Thoracic aorta (tissue), 2 donors: ENCODE measurements at regions not wholly inside any gene's neighbourhood (a gene's known extent, or its start where the extent isn't known, plus 50 kb on each side); places are given as distances from the start of the nearest gene placed in this dataset.

ENCODE experiments used
- ATAC-seq: fragments of 150-250 bp; one replicate; pipeline ENCODE4 v1.8.0; 2017; ENCODE audit warnings: low read depth; ENCODE audit not compliant: insufficient number of reproducible peaks, low FRiP score
- DNase-seq: peaks from one replicate; pipeline ENCODE4 v3.0.0-alpha.2; 2020; ENCODE audit warnings: low spot score
- H3K27ac ChIP-seq, 2 donors: fragments of 200-600 bp; sonication (generic); 1 replicate in 1 of 2; 2 replicates in 1 of 2; pipeline ENCODE4 v1.5.1; 2016; ENCODE audit warnings: mild to moderate bottlenecking in 2 of 2, moderate library complexity in 2 of 2
- H3K27me3 ChIP-seq: fragments of 200-600 bp; sonication (generic); replicated peaks from 2 replicates; pipeline ENCODE4 v1.6.0; 2016; ENCODE audit warnings: mild to moderate bottlenecking; ENCODE audit not compliant: insufficient read depth
- H3K36me3 ChIP-seq: fragments of 200-600 bp; sonication (generic); one replicate; pipeline ENCODE4 v1.5.1; 2016
- H3K4me1 ChIP-seq, 2 donors: fragments of 200-600 bp; sonication (generic); 1 replicate in 1 of 2; 2 replicates in 1 of 2; pipeline versions ENCODE4 v1.5.1 to v1.6.0; 2016; ENCODE audit warnings: low read depth in 2 of 2, mild to moderate bottlenecking in 1 of 2; ENCODE audit not compliant: control insufficient read depth in 1 of 2
- H3K4me3 ChIP-seq: fragments of 200-600 bp; sonication (generic); 2 replicates; pipeline ENCODE4 v1.5.1; 2016; ENCODE audit warnings: mild to moderate bottlenecking
- H3K9me3 ChIP-seq: fragments of 200-600 bp; sonication (generic); 2 replicates; pipeline ENCODE4 v1.5.1; 2016
- CTCF ChIP-seq: fragments of 200-600 bp; sonication (generic); IDR thresholded peaks from one replicate; pipeline ENCODE4 v1.5.1; 2019; ENCODE audit warnings: antibody characterized with exemption

- no peaks in the 10 kb centered on the region for H3K27me3 ChIP-seq
- DNase-seq (no peak), ATAC-seq (no peak)
- H3K4me1 ChIP-seq = no peaks in the 10 kb centered on the region
- TF ChIP-seq CTCF = no peak
- H3K27ac ChIP-seq = no peak overlapping the region
- H3K9me3 ChIP-seq = no peaks in the 10 kb centered on the region
- H3K4me3 ChIP-seq = no peak overlapping the region
- H3K36me3 ChIP-seq = no peaks in the 10 kb centered on the region
Observed at GRCh38 chr18:56373601-56374000, 264.8 kb downstream of the TXNL1 start.

GRCh38 chr18:56368066-56368465, 270.3 kb downstream of the TXNL1 start:
- H3K4me1 ChIP-seq = no peaks in the 10 kb centered on the region

GRCh38 chr18:56358608-56359280, 279.6 kb downstream of the TXNL1 start:
- no peaks in the 10 kb centered on the region for H3K4me1 ChIP-seq
- no peaks in the 10 kb centered on the region for H3K27me3 ChIP-seq
- ATAC-seq (no peak), DNase-seq (no peak)
- no peaks in the 10 kb centered on the region for H3K36me3 ChIP-seq
- H3K4me3 ChIP-seq = no peak overlapping the region
- no peak overlapping the region for H3K27ac ChIP-seq
- TF ChIP-seq CTCF = no peak
- peaks cover 12% of the 10 kb centered on the region for H3K9me3 ChIP-seq

More at GRCh38 chr18:56368066-56368465, 270.3 kb downstream of the TXNL1 start:
- no peak for DNase-seq
- Histone ChIP-seq H3K9me3 (no peaks in the 10 kb centered on the region), H3K27me3 (no peaks in the 10 kb centered on the region), H3K27ac (no peak overlapping the region), H3K36me3 (no peaks in the 10 kb centered on the region), H3K4me3 (no peak overlapping the region)
- no peak for ATAC-seq
- no peak for TF ChIP-seq CTCF

- Histone ChIP-seq H3K9me3 (no peaks in the 10 kb centered on the region), H3K27me3 (no peaks in the 10 kb centered on the region), H3K4me3 (no peak overlapping the region), H3K27ac (no peak overlapping the region), H3K36me3 (no peaks in the 10 kb centered on the region), H3K4me1 (no peaks in the 10 kb centered on the region)
- ATAC-seq (no peak), DNase-seq (no peak)
- no peak for TF ChIP-seq CTCF
Observed at GRCh38 chr18:56353663-56354260, 284.6 kb downstream of the TXNL1 start.

- Histone ChIP-seq H3K27ac (no peak overlapping the region), H3K9me3 (no peaks in the 10 kb centered on the region), H3K36me3 (no peaks in the 10 kb centered on the region), H3K4me1 (no peaks in the 10 kb centered on the region), H3K27me3 (no peaks in the 10 kb centered on the region), H3K4me3 (no peak overlapping the region)
- ATAC-seq = no peak
- DNase-seq = no peak
- TF ChIP-seq CTCF = no peak
Observed at GRCh38 chr18:56351911-56352500, 286.4 kb downstream of the TXNL1 start.
